NCI-H1417 treated with DMSO at 0.1 percent for 48 hours (cell line): ENCODE measurements at regions not wholly inside any gene's neighbourhood (a gene's known extent, or its start where the extent isn't known, plus 50 kb on each side); places are given as distances from the start of the nearest gene placed in this dataset.

Experiments used
- DNase-seq: peaks from one replicate; lab custom pipeline; 2025; lab: John Stamatoyannopoulos, UW

GRCh38 chr18:2223849-2224248, 347.5 kb downstream of the METTL4 start:
- no peak for DNase-seq

- no peak for DNase-seq
Measured at GRCh38 chr18:2236232-2236631, 335.1 kb downstream of the METTL4 start.

- DNase-seq = no peak
Measured at GRCh38 chr18:2237706-2238105, 333.6 kb downstream of the METTL4 start.

- no peak for DNase-seq
Measured at GRCh38 chr18:2240311-2240705, 331.0 kb downstream of the METTL4 start.

GRCh38 chr18:2244641-2245040, 326.7 kb downstream of the METTL4 start:
- DNase-seq = no peak

GRCh38 chr18:2247101-2247500, 324.2 kb downstream of the METTL4 start:
- DNase-seq = peak; percentile 5

- DNase-seq = no peak
Measured at GRCh38 chr18:2254977-2255376, 316.3 kb downstream of the METTL4 start.

- DNase-seq = no peak
Measured at GRCh38 chr18:2256577-2256976, 314.7 kb downstream of the METTL4 start.

- no peak for DNase-seq
Measured at GRCh38 chr18:2258954-2259353, 312.4 kb downstream of the METTL4 start.

GRCh38 chr18:2263303-2263890, 307.9 kb downstream of the METTL4 start:
- DNase-seq = no peak

GRCh38 chr18:2274613-2275012, 296.7 kb downstream of the METTL4 start:
- no peak for DNase-seq

- DNase-seq = no peak
Measured at GRCh38 chr18:2281086-2281485, 290.2 kb downstream of the METTL4 start.

GRCh38 chr18:2281523-2282199, 289.6 kb downstream of the METTL4 start:
- DNase-seq = no peak

- DNase-seq = no peak
Measured at GRCh38 chr18:2293109-2293839, 278.0 kb downstream of the METTL4 start.

- DNase-seq = no peak
Measured at GRCh38 chr18:2301316-2301715, 270.0 kb downstream of the METTL4 start.

- no peak for DNase-seq
Measured at GRCh38 chr18:2302012-2302411, 269.3 kb downstream of the METTL4 start.

- no peak for DNase-seq
Measured at GRCh38 chr18:2302628-2303516, 268.4 kb downstream of the METTL4 start.

GRCh38 chr18:2303517-2304238, 267.6 kb downstream of the METTL4 start:
- DNase-seq = no peak

- DNase-seq = no peak
Measured at GRCh38 chr18:2304378-2305175, 266.7 kb downstream of the METTL4 start.

GRCh38 chr18:2306606-2307005, 264.7 kb downstream of the METTL4 start:
- no peak for DNase-seq

- DNase-seq = no peak
Measured at GRCh38 chr18:2310886-2311285, 260.4 kb downstream of the METTL4 start.
